HepG2 (cell line): ENCODE measurements at regions not wholly inside any gene's neighbourhood (a gene's known extent, or its start where the extent isn't known, plus 50 kb on each side); places are given as distances from the start of the nearest gene placed in this dataset.

Experiments
- ATAC-seq: fragments of 200-7000 bp; cut with Tn5 transposase; 3 replicates; pipeline ENCODE4 v1.9.1; 2020; ENCODE audit warnings: mild to moderate bottlenecking, moderate library complexity
- BruUV-seq: library from RNA; stranded (reverse); fragments of 400-500 nt; replicated peaks from 2 replicates; lab custom pipeline; 2021; lab: Mats Ljungman, UMichigan
- CTCF ChIA-PET: fragments of 300-600 bp; formaldehyde crosslinking; extraction: SDS; loops from one replicate; lab custom pipeline; 2021; ENCODE audit warnings: low total read pairs, inconsistent platforms, low intra/inter-chr PET ratio; lab: Yijun Ruan, JAX
- POLR2A ChIA-PET: fragments of 350-600 bp; sonication (Branson Sonifier 250); formaldehyde crosslinking; loops from one replicate; lab custom pipeline; 2020; ENCODE audit warnings: antibody characterized with exemption, inconsistent platforms; lab: Yijun Ruan, JAX
- DNase-seq: peaks from one replicate; pipeline ENCODE4 v3.0.0-alpha.2; 2015; ENCODE audit warnings: low spot score
- FAIRE-seq: peaks from 3 replicates; lab custom pipeline; 2011; peaks lifted over from hg19 to GRCh38; lab: Jason Lieb, UNC
- H2AFZ ChIP-seq: one replicate; pipeline ENCODE4 v1.6.1; 2011; ENCODE audit warnings: low read length, inconsistent platforms
- H3K27ac ChIP-seq: fragments of 300-600 bp; 3 replicates; pipeline ENCODE4 v1.8.0; 2011; ENCODE audit warnings: mixed run types, mild to moderate bottlenecking, mixed read lengths, low read length, inconsistent platforms; ENCODE audit not compliant: insufficient read depth; ENCODE audit errors: extremely low read length
- H3K27me3 ChIP-seq, 2 experiments: fragments of 200-600 bp in 1 of 2; 2 replicates in 1 of 2; 3 replicates in 1 of 2; pipeline versions ENCODE4 v1.6.0 to v1.8.0; 2011; ENCODE audit warnings: low read length in 2 of 2, mild to moderate bottlenecking in 2 of 2, moderate library complexity in 2 of 2, inconsistent platforms in 1 of 2; ENCODE audit not compliant: insufficient read depth in 2 of 2, control insufficient read depth in 1 of 2
- H3K36me3 ChIP-seq, 2 experiments: fragments of 200-600 bp in 1 of 2; replicated peaks in 1 of 2; 2 replicates in 1 of 2; 3 replicates in 1 of 2; pipeline versions ENCODE4 v1.5.1 to v1.8.0; 2011; ENCODE audit warnings: low read length in 2 of 2, inconsistent platforms in 1 of 2; ENCODE audit not compliant: insufficient read depth in 2 of 2, control insufficient read depth in 1 of 2
- H3K4me1 ChIP-seq: 2 replicates; pipeline ENCODE4 v1.5.1; 2012; ENCODE audit warnings: low read length, inconsistent platforms; ENCODE audit not compliant: insufficient read depth
- H3K4me2 ChIP-seq: 2 replicates; pipeline ENCODE4 v1.6.0; 2011; ENCODE audit warnings: low read depth, low read length, inconsistent platforms
- H3K4me3 ChIP-seq, 3 experiments: fragments of 200-600 bp in 1 of 3; sonication (generic), shearing (Covaris generic) in 1 of 3; replicated peaks in 1 of 3; 2 replicates each; pipeline ENCODE4 v1.5.1; 2011 to 2016; ENCODE audit warnings: low read length in 3 of 3, inconsistent platforms in 2 of 3, low read depth in 2 of 3, mild to moderate bottlenecking in 2 of 3, control low read depth in 1 of 3, mixed read lengths in 1 of 3; ENCODE audit not compliant: insufficient read depth in 1 of 3
- H3K79me2 ChIP-seq: one replicate; pipeline ENCODE4 v1.6.1; 2011; ENCODE audit warnings: low read length, inconsistent platforms; ENCODE audit not compliant: insufficient read depth
- H3K9ac ChIP-seq: 2 replicates; pipeline ENCODE4 v1.6.0; 2011; ENCODE audit warnings: mild to moderate bottlenecking, low read depth, low read length, inconsistent platforms; ENCODE audit not compliant: insufficient read depth
- H3K9me3 ChIP-seq: 2 replicates; pipeline ENCODE4 v1.5.1; 2012; ENCODE audit warnings: mild to moderate bottlenecking, low read length
- H4K20me1 ChIP-seq: 2 replicates; pipeline ENCODE4 v1.6.0; 2011; ENCODE audit warnings: inconsistent platforms, mild to moderate bottlenecking, low read length, moderate library complexity; ENCODE audit not compliant: insufficient read depth
- BCL6 ChIP-seq: IDR thresholded peaks from 2 replicates; pipeline ENCODE4 v1.6.1; 2016; ENCODE audit warnings: missing genetic modification reagents, missing compliant biosample characterization
- HINFP ChIP-seq: sonication (generic); formaldehyde crosslinking; IDR thresholded peaks from 2 replicates; pipeline ENCODE4 v1.4.0; 2020; ENCODE audit warnings: low read depth, mild to moderate bottlenecking, missing genetic modification reagents
- MLXIP ChIP-seq: sonication (generic); formaldehyde crosslinking; IDR thresholded peaks from 2 replicates; pipeline ENCODE4 v1.9.0; 2021; ENCODE audit warnings: missing genetic modification reagents, borderline replicate concordance
- RERE ChIP-seq: IDR thresholded peaks from 2 replicates; pipeline ENCODE4 v1.6.1; 2016; ENCODE audit warnings: low read depth, missing genetic modification reagents, missing compliant biosample characterization
- SIX4 ChIP-seq: sonication (generic); formaldehyde crosslinking; IDR thresholded peaks from 2 replicates; pipeline ENCODE4 v1.4.0; 2020; ENCODE audit warnings: missing genetic modification reagents
- SNRNP70 ChIP-seq: fragments of 200-400 bp; formaldehyde crosslinking; IDR thresholded peaks from 2 replicates; pipeline ENCODE4 v1.6.1; 2017; ENCODE audit warnings: mild to moderate bottlenecking, low read depth, low read length, moderate library complexity
- SYNCRIP ChIP-seq: fragments of 200-400 bp; formaldehyde crosslinking; IDR thresholded peaks from 2 replicates; pipeline ENCODE4 v1.6.1; 2018; ENCODE audit warnings: mild to moderate bottlenecking, low read depth, low read length; ENCODE audit not compliant: insufficient read depth
- ZKSCAN8 ChIP-seq: IDR thresholded peaks from 2 replicates; pipeline ENCODE4 v1.6.1; 2016; ENCODE audit warnings: borderline replicate concordance, missing genetic modification reagents, missing compliant biosample characterization
- ZNF205 ChIP-seq: IDR thresholded peaks from 2 replicates; pipeline ENCODE4 v1.6.1; 2018; ENCODE audit warnings: missing biosample characterization, missing genetic modification reagents
- ZNF350 ChIP-seq: sonication (generic); formaldehyde crosslinking; IDR thresholded peaks from 2 replicates; pipeline ENCODE4 v1.4.0; 2020; ENCODE audit warnings: mild to moderate bottlenecking, low read depth, missing genetic modification reagents, borderline replicate concordance
- ZNF703 ChIP-seq: sonication (generic); formaldehyde crosslinking; IDR thresholded peaks from 2 replicates; pipeline ENCODE4 v1.5.1; 2020; ENCODE audit warnings: missing genetic modification reagents, mild to moderate bottlenecking, moderate library complexity, borderline replicate concordance
- ZZZ3 ChIP-seq: sonication (generic); formaldehyde crosslinking; IDR thresholded peaks from 2 replicates; pipeline ENCODE4 v1.4.0; 2020; ENCODE audit warnings: missing genetic modification reagents, mild to moderate bottlenecking, borderline replicate concordance
- WGBS: methylation state at CpG from one replicate; pipeline ENCODE4 v1.1.6; 2017; ENCODE audit warnings: low lambda C conversion rate; 5-methylcytosine and 5-hydroxymethylcytosine counted together
- in situ Hi-C: cut with HindIII; loops from 2 replicates; pipeline ENCODE4 v1.10.0; 2017; ENCODE audit warnings: low pct_unique_long_range_greater_than_20kb; ENCODE audit not compliant: extremely low pct_ligation_motif_present
- intact Hi-C: fragments of 100-400 bp; cut with micrococcal nuclease; formaldehyde crosslinking; loops from one replicate; pipeline ENCODE4 v1.10.0; 2022; ENCODE audit not compliant: unreplicated experiment

GRCh38 chr4:32475710-32476109 is 1755.5 kb downstream of the PCDH7 start:
- Histone ChIP-seq H3K27me3 (no peaks in the 10 kb centered on the region), H3K79me2 (no peaks in the 10 kb centered on the region), H3K4me2 (no peak overlapping the region), H3K9ac (no peak overlapping the region), H3K4me3 (no peak overlapping the region), H4K20me1 (no peaks in the 10 kb centered on the region), H3K9me3 (no peaks in the 10 kb centered on the region), H3K36me3 (no peaks in the 10 kb centered on the region), H2AFZ (no peak overlapping the region), H3K27ac (no peak overlapping the region), H3K4me1 (no peaks in the 10 kb centered on the region)
- TF ChIP-seq HINFP (CRISPR knock-in tag) (no peak), SNRNP70 (no peak), BCL6 (CRISPR knock-in tag) (no peak), RERE (CRISPR knock-in tag) (no peak), ZNF205 (CRISPR knock-in tag) (no peak), SIX4 (CRISPR knock-in tag) (no peak), MLXIP (no peak), ZKSCAN8 (no peak), ZNF703 (CRISPR knock-in tag) (no peak), SYNCRIP (no peak), ZZZ3 (CRISPR knock-in tag) (no peak), ZNF350 (CRISPR knock-in tag) (no peak)
- intact Hi-C loops (no loop called here), in situ Hi-C loops (no loop called here)
- WGBS = 30% methylated on average over 7 of the region's 7 CpGs
- FAIRE-seq (no peak), ATAC-seq (no peak), DNase-seq (no peak)
- POLR2A ChIA-PET = no interaction called here
- CTCF ChIA-PET = no interaction called here
- BruUV-seq = no TSS peak
